Kidney capillary endothelial cell (primary cell): ENCODE measurements at regions not wholly inside any gene's neighbourhood (a gene's known extent, or its start where the extent isn't known, plus 50 kb on each side); places are given as distances from the start of the nearest gene placed in this dataset.

Experiments
- DNase-seq: peaks from one replicate; pipeline ENCODE4 v3.0.0-alpha.2; 2018; ENCODE audit warnings: low spot score

GRCh38 chr20:11084508-11084907 is 410.7 kb upstream of the JAG1 start:
- no peak for DNase-seq

DNA sequence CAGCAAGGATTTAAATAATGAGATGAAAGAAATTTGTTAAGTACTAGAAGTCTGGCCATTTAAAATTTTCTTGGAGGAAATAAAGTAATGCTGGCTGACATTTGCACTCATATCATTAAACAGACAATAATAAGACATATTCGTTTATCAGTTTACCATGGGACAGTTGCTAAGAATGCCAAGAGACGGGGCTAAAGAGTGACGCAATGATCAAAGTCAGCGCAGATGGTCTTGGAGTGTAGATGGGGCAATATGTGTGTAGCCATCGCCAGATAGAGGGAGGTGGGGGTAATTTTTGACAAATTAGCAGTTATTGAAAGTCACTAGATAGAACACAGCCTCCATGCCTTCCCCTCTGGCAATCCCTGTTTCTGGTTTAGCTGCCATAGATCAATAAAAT is 413.2 kb upstream of the JAG1 start:
- DNase-seq: no peak

GRCh38 chr20:11090751-11091150 is 417.0 kb upstream of the JAG1 start:
- no peak for DNase-seq

GRCh38 chr20:11091511-11091910 is 417.7 kb upstream of the JAG1 start:
- DNase-seq: no peak

DNA sequence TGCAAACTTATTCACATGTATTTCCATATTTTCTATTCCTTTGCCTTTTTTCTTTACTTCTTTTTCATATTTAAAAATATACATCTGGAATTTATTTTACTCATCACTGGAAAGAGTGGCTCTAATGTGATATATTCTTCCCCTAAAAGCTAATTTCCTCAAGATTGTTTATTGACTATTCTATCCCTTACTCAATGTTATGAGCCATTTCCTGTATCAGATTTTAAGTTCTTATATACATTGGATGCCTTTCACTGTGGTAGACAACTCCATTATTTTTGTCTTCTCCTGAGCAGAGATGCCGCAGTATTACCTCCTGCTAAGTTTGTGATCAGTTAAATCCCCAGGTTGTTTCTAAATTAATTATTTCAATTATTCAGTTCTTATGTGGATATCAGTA is 418.4 kb upstream of the JAG1 start:
- DNase-seq: no peak

DNA sequence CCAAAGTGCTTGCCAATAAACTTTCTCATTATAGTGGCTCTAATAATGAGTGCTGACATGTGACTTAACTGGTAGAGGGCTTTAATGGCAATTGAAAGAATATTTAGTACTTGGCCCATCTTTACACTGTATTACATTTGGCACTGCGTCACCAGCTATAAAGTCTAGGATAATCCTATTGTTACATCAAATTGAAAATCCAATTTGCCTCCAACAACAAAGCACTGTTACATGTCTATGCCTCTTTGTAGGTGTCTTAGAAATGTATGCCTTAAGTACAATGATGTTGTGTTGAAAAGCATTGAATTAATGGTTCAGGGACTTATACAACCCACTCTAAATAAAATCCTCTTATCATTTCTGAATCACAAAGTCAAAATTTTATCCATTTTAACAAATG is 420.4 kb upstream of the JAG1 start:
- DNase-seq: no peak

GRCh38 chr20:11094711-11095110 is 420.9 kb upstream of the JAG1 start:
- DNase-seq: no peak

- no peak for DNase-seq
These were observed 425.1 kb upstream of the JAG1 start for GRCh38 chr20:11098888-11099287.

GRCh38 chr20:11101243-11101642 is 427.4 kb upstream of the JAG1 start:
- DNase-seq: peak; percentile 71

DNA sequence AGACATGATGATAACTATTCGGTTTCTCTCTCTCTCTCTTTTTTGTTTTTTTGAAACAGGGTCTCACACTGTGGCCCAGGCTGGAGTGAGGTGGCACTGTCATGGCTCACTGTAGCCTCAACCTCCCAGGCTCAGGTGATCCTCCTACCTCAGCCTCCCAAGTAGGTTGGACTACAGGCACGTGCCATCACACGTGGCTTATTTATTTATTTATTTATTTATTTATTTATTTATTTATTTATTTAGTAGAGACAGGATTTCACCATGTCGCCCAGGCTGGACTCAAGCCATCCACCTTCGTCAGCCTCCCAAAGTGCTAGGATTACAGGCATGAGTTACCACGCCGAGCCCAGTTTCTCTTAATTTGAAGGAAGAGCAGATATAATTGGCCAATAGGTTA is 427.9 kb upstream of the JAG1 start:
- no peak for DNase-seq

GRCh38 chr20:11103866-11104265 is 430.1 kb upstream of the JAG1 start:
- DNase-seq: no peak

GRCh38 chr20:11108102-11108810 is 434.5 kb upstream of the JAG1 start:
- no peak for DNase-seq

DNA sequence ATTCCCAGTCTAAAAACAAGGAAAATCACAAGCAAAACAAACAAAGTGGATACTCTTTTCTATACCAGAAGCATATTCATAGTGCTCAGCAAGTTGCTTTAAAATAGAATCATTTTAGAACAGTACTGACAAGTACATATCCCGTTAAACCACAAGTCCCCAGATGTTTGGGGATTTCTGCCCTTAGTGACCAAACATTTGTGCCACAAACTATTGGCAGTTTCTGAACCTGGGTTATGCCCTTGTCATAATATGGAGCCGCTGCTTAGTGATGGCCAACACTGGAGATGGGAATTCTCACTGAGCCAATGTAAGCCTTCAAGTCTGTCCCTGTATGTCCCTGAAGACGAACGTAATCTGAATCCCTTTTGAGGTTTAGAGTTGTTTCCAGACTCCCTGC is 436.7 kb upstream of the JAG1 start:
- no peak for DNase-seq

GRCh38 chr20:11111191-11111590 is 437.4 kb upstream of the JAG1 start:
- DNase-seq: peak; percentile 60

DNA sequence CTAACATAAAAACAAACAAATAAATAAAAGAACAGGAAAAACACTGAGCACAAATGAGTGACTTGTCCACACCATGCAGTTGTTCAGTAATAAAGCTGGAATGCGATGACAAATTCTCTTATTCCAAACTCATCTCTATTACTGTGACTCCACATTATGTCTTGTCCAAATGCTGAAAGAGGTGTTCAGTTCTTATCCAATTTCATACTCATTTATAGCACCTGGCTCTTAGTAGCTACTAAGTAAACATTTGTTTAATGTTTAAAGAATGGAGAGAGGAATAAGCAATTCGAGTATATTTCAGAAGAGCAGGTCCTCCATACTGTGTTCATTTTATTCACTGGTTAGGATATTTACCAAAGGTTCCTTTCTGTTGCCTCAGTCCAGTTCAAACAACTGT is 439.0 kb upstream of the JAG1 start:
- peak; percentile 58 for DNase-seq

- no peak for DNase-seq
These were observed 440.6 kb upstream of the JAG1 start for GRCh38 chr20:11114382-11114781.

- peak; percentile 97 for DNase-seq
These were observed 444.2 kb upstream of the JAG1 start for GRCh38 chr20:11117808-11118528.

GRCh38 chr20:11118802-11119380 is 445.1 kb upstream of the JAG1 start:
- DNase-seq: peak; percentile 78

DNA sequence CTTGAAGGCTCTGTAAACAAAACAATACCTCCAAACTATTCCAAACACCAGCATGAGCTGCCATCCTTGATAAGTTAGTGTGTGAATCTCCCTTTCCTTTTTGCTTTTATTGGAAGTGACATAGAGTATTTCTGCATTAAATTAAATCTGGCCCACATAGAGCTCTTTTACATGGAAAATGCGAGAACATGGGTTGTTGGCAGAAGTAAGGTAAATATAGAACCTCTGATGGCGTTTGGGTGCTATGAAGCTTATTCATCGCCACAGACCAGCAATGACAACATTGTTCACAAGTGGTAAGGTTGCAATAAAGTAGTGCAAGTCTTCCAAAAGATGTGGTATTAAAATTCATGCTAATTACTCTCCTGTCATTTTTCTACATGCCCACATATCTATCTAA is 445.8 kb upstream of the JAG1 start:
- DNase-seq: no peak

DNA sequence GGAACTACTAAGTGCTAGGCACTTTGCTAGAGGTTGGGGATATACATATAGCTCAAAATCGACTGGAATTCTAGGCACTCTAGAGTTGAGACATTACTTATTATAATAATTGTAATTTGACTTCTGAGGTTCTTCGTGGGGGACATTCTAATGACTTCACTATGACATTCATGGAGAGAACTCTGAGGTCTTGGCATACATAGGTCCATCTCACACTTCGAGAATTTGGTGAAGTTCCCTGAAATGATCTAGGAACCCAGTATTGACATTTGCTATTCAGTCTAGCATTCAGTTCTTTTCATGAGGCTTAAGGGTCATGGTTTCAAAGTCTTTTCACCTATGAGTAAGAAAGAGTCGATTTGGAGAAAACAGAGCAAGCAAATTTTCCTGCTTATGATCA is 446.6 kb upstream of the JAG1 start:
- no peak for DNase-seq

DNA sequence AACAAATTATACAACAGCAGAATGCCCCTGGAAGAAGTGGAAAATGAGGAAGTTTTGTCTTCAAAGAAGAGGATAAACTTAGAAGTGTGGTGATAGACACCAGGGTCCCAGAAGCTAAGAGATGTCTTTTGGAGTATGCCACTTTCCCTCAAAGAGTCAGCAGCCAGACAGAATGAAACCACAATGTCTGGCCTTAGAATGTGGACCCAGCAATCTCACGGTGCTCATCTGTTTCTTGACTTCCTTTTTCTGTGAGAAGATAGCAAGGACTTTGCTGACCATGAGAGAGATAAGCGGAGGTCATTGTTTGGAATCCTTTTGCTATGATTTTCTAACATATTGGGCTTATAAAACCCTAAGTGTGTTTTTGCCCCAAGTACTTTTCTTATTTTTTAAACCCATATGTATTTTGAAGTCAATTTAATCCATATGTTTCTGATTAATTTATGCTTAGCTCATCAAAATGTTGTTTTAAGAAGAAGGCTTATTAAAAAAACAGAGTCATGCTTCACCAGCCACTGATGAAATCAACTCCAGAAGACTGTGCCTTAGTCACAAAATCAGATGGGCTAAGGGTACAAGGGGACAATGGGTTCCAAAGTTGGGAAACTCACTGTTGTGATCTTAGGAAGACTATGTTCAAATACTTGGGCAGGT is 451.2 kb upstream of the JAG1 start:
- DNase-seq: no peak

GRCh38 chr20:11128220-11128718 is 454.5 kb upstream of the JAG1 start:
- no peak for DNase-seq

GRCh38 chr20:11128721-11129120 is 454.9 kb upstream of the JAG1 start:
- DNase-seq: no peak
